GM19372 (cell line): ENCODE measurements at regions not wholly inside any gene's neighbourhood (a gene's known extent, or its start where the extent isn't known, plus 50 kb on each side); places are given as distances from the start of the nearest gene placed in this dataset.

Source experiments
- ATAC-seq: cut with Tn5 transposase; IDR thresholded peaks from one replicate; pipeline ENCODE4 v1.9.1; 2021; ENCODE audit warnings: mild to moderate bottlenecking, low read depth, moderate library complexity; ENCODE audit not compliant: unreplicated experiment

GRCh38 chr2:186273953-186274352 lies 212.1 kb upstream of the ZC3H15 start:
- no peak for ATAC-seq

DNA sequence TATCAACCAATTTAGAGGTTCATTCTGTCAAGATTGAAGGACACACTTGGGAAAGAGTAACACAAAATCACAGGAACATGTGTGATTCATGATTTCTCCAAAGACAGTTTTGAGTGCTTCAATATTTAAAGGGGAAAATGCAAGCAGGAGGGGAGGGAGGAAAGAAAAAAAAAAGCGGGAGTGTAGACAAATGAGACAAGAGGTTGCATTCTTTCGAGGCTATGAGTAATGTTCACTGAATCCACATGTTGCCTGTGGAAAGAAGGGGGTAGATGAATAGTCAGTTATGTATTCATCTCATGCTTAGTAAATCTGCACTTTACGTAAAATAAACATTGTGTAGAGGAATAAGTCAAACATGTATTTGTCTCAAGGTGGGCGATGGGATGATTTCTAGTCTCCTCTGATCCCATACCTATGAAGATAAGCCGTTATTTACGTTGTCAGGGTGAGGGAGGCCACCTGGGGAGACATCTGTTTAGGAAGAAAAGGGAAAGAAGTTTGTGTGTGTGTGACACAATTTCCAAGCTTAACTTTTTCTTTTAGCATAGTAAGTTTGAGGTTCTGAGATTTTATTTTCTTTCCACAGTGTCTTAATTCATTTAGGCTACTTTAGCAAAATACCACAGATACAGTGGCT lies 211.0 kb upstream of the ZC3H15 start:
- ATAC-seq = no peak

DNA sequence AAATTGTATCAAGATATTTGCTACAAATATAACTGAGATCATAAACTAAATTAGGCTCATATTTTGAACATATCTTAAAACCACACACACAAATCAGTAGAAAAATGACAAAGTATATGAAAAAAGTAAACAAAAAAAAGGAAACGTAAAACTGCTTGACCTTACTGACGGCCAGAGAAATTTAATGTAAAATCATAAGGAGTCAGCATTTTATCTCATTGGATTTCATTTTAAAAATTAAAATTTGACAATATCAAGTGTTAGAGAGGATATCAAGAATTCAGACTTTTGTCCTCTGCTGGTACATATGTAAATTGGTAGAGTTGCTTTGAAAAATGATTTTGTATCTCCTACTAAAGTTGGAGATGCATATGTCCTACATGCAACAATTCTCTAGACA lies 209.2 kb upstream of the ZC3H15 start:
- no peak for ATAC-seq

DNA sequence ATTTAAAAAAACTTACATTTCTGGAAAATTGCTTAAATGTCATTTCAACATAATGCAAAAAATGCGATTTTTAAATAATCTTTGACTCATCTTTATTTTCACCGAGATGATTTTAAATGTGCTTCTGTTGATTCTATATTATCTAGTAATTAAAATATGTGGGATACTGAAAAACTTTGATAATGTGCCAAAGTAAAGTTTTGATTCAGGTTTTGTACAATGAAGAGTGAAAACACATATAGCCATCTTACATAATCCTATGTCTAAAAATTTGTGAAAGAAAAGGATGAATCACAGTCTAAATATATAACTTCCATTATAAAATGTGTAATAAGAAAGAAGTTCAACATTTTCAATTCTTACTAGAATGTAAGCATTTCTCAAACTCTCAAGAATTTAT lies 204.3 kb upstream of the ZC3H15 start:
- ATAC-seq = no peak

DNA sequence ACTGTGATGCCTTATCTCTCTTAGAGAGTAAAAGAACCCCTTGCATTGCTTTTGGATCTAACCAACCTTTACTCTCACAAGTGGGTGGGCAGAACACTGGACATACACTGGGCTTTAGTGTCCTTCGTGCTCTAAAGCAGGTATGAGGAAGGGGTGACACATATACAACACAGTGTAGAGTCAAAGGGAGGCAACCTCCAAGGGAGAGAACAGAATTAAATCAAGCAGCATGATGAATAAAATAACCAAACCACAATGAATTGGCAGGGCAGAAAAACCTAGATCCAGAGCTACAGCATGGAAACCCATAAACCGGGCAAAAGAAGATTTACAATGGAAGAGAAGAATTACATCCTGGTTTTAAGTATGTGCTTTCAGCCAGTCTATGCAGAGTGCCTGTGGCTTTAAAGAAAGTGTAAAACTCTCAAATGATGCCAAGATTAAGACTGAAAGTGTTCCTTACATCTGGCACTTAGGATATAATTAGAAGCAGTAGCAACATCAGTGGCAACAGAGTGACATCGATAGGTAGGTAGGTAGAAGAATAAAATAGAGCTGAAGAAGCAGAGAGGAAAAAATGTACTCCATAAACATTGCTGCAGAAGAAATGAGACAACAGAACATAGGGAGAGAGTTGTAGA lies 191.7 kb upstream of the ZC3H15 start:
- no peak for ATAC-seq

DNA sequence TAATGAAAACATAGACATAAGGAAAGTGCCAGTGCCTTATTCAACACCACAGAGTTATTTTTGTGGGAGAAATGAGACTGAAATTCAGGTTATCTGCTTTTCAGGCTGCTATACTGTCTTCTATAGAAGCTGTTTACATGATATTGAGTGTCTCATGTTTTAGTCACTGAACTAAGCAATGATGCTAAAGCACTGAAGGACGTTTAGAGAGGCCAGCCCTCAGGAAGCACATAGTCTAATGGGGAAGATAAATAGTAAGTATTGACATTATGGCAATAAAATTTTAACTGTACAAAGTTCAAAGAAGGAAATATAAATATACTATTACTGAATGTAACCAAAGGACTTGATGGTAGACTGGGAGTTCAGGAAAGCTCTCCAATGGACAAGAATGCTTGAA lies 186.4 kb upstream of the ZC3H15 start:
- ATAC-seq = no peak

DNA sequence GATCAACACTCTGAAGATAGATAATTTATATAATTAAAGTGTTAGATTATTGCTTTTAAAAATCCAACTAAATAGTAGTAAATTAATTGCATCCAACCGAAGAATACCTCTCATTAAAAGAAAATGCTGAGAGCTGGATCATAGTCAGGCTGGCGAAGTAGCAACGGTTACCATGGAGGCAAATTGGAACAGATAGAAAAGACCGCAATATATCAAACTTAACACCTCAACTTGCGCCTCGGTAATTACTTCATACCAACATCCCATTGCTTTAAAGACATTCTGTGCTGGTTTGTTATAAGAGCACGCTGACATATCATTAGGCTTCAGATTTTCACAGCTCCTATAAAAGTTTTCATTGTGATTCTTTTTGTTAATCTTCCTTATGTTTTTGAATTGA lies 183.8 kb upstream of the ZC3H15 start:
- no peak for ATAC-seq

DNA sequence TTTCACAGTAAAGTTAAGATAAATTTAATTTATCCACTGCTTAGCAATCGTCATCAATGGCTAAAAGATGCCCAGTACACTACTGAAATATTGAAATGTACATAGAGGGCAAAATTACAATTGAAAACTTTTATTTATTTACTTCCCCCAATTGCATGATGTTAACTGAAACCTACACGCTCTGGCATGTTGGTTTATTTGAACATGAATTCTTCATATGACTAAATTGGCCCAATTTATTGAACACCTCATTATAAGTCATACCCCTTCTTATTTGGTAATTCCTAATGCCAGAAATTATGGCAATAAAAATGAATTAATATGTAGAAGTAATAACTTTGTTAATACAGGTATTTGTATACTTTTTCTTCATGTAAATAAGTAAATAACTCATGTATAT lies 183.0 kb upstream of the ZC3H15 start:
- no peak for ATAC-seq

DNA sequence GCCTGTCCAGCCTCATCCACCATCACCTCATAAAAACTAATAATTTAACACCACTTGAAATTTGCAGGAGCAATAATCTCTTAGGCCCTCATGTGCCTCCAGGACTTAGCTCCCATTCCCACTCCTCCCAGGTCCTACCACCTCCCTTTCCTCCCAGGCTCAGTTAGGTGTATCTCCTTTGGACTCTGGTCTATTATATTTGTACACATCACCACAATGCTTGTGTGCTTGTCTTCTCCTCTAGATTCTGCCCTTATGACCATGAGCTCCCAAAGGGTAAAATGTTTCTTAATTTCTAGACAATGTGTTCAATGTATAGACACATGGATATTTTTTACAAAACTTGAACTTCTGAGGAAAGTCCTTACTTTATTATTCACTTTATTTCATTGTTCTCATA lies 182.0 kb upstream of the ZC3H15 start:
- no peak for ATAC-seq

GRCh38 chr2:186306754-186307153 lies 179.3 kb upstream of the ZC3H15 start:
- no peak for ATAC-seq

GRCh38 chr2:186307871-186308270 lies 178.2 kb upstream of the ZC3H15 start:
- ATAC-seq = peak; percentile 60

GRCh38 chr2:186308347-186308746 lies 177.7 kb upstream of the ZC3H15 start:
- no peak for ATAC-seq

- ATAC-seq = no peak
These were observed 176.2 kb upstream of the ZC3H15 start for GRCh38 chr2:186309901-186310300.

DNA sequence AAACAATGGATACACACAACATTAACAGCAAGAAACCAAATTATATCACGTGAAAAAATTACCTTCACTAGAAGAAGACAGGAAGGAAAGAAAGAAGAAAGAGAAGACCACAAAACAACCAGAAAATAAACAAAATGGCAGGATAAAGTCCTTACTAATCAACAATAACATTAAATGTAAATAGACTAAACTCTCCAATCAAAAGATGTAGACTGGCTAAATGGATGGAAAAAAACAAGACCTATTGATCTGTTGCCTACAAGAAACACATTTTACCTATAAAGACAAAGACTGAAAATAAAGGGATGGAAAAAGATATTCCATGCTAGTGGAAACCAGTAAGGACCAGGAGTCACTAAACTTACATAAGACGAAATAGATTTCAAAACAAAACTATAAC lies 167.0 kb upstream of the ZC3H15 start:
- ATAC-seq = no peak

DNA sequence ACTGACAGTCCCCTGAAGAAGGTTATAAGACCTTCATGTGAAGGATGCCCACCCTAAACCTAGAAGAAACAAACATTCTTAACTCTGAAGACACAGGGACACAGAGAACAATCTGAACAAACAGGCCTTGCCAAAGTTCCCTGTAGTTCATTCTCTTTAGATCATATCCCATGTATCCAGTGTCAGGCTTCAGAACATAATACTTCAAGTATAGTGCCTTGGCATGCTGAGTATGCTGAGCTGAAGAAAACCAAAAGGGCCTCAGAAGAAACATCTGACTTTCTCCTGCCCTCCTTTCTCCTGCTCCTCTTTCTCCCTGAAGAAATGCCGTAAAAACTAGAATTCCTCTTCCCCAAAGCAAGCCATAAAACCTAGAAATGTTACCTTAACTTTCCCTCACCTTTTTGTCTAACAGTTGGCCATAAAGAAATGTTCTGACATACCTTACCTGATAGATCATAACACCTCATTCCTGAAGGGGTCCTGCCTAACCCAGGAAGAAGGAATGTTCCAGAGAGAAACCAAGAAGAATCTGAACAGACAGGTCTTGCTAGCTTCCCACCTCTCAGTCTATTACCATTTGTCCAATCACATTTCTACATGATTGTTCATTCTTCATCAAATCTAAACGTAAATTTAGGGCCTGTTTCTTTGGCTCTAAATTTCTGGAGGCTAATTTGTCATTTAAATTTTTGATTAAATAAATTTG lies 160.1 kb upstream of the ZC3H15 start:
- no peak for ATAC-seq

DNA sequence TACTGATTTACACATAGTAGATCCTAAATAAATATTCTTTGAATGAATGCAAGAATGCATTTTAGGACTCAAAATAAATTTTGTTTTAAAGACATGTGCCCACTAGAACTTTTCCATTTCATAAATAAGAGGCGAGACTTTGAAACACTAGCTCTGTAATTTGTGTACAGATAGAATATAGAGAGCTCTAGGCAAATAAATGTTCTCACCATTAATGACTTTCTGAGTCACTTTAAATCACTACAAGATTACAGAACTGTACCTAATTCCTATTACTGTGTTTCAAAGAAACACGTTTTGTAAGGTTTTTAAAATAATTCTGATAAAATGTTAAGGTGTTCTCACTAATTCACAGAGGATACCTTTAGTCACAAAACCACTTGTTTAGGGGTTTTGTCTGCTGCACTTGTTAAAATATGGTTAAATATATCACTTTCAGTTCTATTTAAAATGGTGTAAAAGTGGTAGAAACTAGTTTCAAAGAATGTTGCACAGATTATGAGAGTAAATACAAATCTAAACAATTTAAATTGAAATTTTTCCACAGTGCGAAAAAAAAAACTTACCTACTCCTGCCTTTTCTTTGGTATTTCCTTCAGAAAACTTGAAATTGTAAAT lies 158.7 kb upstream of the ZC3H15 start:
- peak; percentile 73 for ATAC-seq

DNA sequence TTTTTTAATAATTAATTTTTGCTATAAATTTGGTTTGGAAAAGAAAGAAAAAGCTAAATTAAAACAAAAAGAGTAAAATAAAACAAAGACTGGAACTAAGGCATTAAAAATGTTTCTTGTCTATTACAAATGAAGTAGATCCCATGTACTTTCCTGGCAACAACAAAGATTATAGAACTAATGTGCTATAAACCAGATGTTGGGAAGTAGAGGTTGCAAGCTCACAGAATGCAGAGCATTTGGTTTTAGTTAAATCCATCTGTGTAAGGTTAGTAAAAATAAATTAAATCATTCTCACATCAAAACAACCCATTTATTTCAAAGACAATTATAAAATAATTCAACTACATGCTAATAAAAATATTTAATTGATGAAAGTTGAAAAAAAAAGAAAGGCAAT lies 157.2 kb upstream of the ZC3H15 start:
- no peak for ATAC-seq

DNA sequence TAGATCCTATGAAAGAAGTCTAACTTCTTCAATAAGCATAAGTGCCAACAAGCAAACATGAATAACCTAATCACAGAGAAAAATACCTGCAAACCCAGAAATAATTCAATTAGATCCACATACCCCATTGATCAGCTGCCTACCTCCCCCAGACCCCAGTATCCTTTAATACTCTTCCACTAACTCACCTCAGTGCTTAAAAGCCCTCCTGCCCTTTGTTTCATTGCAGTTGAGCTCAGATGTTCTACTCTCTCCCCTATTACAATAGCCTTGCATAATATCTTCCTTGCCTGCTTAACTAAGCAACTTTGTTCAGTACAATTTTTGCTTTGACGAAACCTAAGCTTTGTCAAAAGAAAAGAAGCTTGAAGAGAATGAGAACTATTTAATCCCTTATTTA lies 156.0 kb upstream of the ZC3H15 start:
- ATAC-seq = no peak

DNA sequence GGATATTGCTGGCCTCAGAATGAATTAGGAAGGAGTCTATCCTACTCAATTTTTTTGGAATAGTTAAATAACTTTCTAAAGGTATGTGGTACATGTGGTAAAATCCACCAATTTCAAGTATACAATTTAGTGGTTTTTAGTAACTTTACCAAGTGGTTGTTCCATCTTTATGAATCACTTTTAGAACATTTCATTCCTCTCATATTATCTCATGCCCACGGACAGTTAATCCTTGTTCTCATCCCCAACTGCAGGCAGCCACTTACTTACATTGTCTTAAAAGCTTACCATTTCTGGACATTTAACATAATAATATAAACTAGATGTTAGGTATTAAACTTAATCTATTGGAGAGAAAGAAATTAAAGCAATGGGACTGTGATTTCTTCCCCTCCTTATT lies 146.3 kb upstream of the ZC3H15 start:
- ATAC-seq = no peak

- no peak for ATAC-seq
These were observed 144.0 kb upstream of the ZC3H15 start for GRCh38 chr2:186342029-186342428.

- ATAC-seq = no peak
These were observed 140.3 kb upstream of the ZC3H15 start for GRCh38 chr2:186345745-186346144.

GRCh38 chr2:186346216-186346615 lies 139.8 kb upstream of the ZC3H15 start:
- ATAC-seq = no peak
